Hepatocyte (in vitro differentiated cells): ENCODE measurements at regions not wholly inside any gene's neighbourhood (a gene's known extent, or its start where the extent isn't known, plus 50 kb on each side); places are given as distances from the start of the nearest gene placed in this dataset.

Experiments used
- DNase-seq: peaks from one replicate; pipeline ENCODE4 v3.0.0-alpha.2; 2016; ENCODE audit warnings: low spot score
- H2AFZ ChIP-seq: fragments of 200-600 bp; sonication (generic); 2 replicates; pipeline ENCODE4 v1.6.0; 2016; ENCODE audit warnings: antibody characterized with exemption, mild to moderate bottlenecking
- H3K27ac ChIP-seq: fragments of 200-600 bp; sonication (generic); 2 replicates; pipeline ENCODE4 v1.5.1; 2016; ENCODE audit warnings: mild to moderate bottlenecking
- H3K27me3 ChIP-seq: fragments of 200-600 bp; sonication (generic); 2 replicates; pipeline ENCODE4 v1.6.1; 2016
- H3K36me3 ChIP-seq: fragments of 200-600 bp; sonication (generic); replicated peaks from 2 replicates; pipeline ENCODE4 v1.5.1; 2016; ENCODE audit warnings: low read depth; ENCODE audit not compliant: insufficient read depth
- H3K4me1 ChIP-seq: fragments of 200-600 bp; sonication (generic); 2 replicates; pipeline ENCODE4 v1.5.1; 2016; ENCODE audit warnings: mild to moderate bottlenecking, moderate library complexity; ENCODE audit not compliant: insufficient read depth
- H3K4me2 ChIP-seq: fragments of 200-600 bp; sonication (generic); 2 replicates; pipeline ENCODE4 v1.6.0; 2016
- H3K4me3 ChIP-seq: fragments of 200-600 bp; sonication (generic); 2 replicates; pipeline ENCODE4 v1.5.1; 2016; ENCODE audit warnings: mild to moderate bottlenecking
- H3K79me2 ChIP-seq: fragments of 200-600 bp; sonication (generic); 2 replicates; pipeline ENCODE4 v1.6.0; 2017; ENCODE audit warnings: mild to moderate bottlenecking
- H3K9me2 ChIP-seq: fragments of 200-600 bp; sonication (generic); replicated peaks from 2 replicates; pipeline ENCODE4 v1.6.0; 2017; ENCODE audit warnings: mild to moderate bottlenecking; ENCODE audit not compliant: insufficient read depth
- H3K9me3 ChIP-seq: fragments of 200-600 bp; sonication (generic); 2 replicates; pipeline ENCODE4 v1.5.1; 2016; ENCODE audit warnings: low read depth, mild to moderate bottlenecking
- H4K20me1 ChIP-seq: fragments of 200-600 bp; sonication (generic); 2 replicates; pipeline ENCODE4 v1.6.0; 2016; ENCODE audit warnings: mild to moderate bottlenecking; ENCODE audit not compliant: insufficient read depth, poor library complexity, severe bottlenecking
- EZH2 ChIP-seq: fragments of 200-600 bp; sonication (generic); IDR thresholded peaks from 2 replicates; pipeline ENCODE4 v1.6.1; 2016; ENCODE audit warnings: antibody characterized with exemption, mild to moderate bottlenecking, borderline replicate concordance
- EZH2phosphoT487 ChIP-seq: fragments of 200-600 bp; sonication (generic); IDR thresholded peaks from one replicate; pipeline ENCODE4 v1.6.1; 2018; ENCODE audit warnings: antibody characterized with exemption, mild to moderate bottlenecking, low read depth, moderate library complexity; ENCODE audit not compliant: unreplicated experiment, severe bottlenecking
- WGBS: methylation state at CpG from one replicate; pipeline ENCODE4 v1.1.6; 2016; ENCODE audit warnings: low lambda C conversion rate; ENCODE audit errors: missing lambda C conversion rate; 5-methylcytosine and 5-hydroxymethylcytosine counted together
- TF ChIP-seq, protein P1 (sequence below): fragments of 200-600 bp; sonication (generic); IDR thresholded peaks from 2 replicates; pipeline ENCODE4 v1.5.1; 2016; ENCODE audit warnings: antibody characterized with exemption, mild to moderate bottlenecking; ENCODE audit not compliant: poor library complexity

DNA sequence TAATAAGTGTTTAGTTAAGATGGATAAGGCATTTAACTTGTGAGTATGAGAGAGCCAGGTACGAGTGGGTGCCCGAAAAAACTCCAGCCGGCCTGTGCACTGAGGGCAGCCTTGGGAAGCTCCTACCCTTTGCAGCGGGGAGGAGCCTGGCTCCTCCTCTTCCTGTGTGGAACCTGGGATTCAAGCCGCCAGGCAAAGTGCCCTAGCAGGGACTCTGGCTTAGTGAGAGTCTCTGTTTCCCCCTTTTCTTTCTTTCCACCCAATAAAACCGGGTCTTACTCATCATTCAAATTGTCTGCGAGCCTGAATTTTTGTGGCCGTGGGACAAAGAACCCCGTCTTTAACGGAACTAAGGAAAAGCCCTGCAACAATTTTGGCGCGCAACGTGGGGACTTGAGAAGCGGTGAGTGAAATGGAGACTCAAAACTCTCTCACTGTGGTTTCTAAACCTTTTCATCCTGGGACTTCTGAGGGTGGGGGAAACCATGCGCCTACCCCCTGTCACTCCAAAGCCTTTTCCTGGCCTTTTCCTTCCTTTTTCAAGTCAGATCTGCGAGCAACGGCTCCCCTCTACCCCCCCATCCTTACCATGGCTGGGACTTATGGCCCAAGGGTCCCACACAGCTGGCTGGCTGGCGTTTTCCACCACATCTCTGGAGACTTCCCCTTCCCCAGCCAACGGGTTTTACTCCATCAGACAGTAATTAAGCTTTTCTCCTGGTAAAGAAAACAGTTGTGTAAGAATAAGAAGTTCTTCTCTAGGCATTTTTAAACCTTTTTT is 535.7 kb upstream of the ACO1 start:
- no peaks in the 10 kb centered on the region for H3K79me2 ChIP-seq
- no peak overlapping the region for H3K27ac ChIP-seq
- no peak overlapping the region for H3K4me2 ChIP-seq
- no peaks in the 10 kb centered on the region for H3K36me3 ChIP-seq
- H2AFZ ChIP-seq = no peak overlapping the region
- no peaks in the 10 kb centered on the region for H3K9me2 ChIP-seq
- H4K20me1 ChIP-seq = no peaks in the 10 kb centered on the region
- no peaks in the 10 kb centered on the region for H3K9me3 ChIP-seq
- TF ChIP-seq, protein P1, sequence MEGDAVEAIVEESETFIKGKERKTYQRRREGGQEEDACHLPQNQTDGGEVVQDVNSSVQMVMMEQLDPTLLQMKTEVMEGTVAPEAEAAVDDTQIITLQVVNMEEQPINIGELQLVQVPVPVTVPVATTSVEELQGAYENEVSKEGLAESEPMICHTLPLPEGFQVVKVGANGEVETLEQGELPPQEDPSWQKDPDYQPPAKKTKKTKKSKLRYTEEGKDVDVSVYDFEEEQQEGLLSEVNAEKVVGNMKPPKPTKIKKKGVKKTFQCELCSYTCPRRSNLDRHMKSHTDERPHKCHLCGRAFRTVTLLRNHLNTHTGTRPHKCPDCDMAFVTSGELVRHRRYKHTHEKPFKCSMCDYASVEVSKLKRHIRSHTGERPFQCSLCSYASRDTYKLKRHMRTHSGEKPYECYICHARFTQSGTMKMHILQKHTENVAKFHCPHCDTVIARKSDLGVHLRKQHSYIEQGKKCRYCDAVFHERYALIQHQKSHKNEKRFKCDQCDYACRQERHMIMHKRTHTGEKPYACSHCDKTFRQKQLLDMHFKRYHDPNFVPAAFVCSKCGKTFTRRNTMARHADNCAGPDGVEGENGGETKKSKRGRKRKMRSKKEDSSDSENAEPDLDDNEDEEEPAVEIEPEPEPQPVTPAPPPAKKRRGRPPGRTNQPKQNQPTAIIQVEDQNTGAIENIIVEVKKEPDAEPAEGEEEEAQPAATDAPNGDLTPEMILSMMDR = no peak
- TF ChIP-seq EZH2phosphoT487 = no peak
- no peak for TF ChIP-seq EZH2
- H3K27me3 ChIP-seq = no peaks in the 10 kb centered on the region
- 90% methylated on average over 19 of the region's 19 CpGs for WGBS
- no peaks in the 10 kb centered on the region for H3K4me1 ChIP-seq
- H3K4me3 ChIP-seq = no peak overlapping the region
- no peak for DNase-seq

DNA sequence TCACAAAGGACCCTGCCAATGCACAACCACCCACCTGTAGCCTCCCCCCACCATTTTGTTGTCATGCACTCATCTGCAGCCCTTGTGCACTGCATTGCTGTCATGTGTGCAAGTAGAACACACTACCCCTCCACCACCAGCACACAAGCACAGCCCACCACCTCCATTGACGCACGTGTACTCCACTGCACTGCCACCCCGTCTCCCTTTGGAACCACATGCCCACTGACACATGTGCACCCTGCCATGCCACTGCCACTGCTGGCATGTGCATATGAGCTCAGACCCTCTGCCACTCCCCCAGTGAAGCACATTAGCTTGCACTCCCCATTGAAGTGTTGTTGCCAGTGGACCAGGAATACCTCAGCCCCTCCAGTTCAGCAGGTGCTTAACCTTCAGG is 530.3 kb upstream of the ACO1 start:
- H3K9me2 ChIP-seq = no peaks in the 10 kb centered on the region
- no peaks in the 10 kb centered on the region for H3K27me3 ChIP-seq
- DNase-seq = no peak
- H3K27ac ChIP-seq = no peak overlapping the region
- H3K79me2 ChIP-seq = no peaks in the 10 kb centered on the region
- TF ChIP-seq, protein P1 = no peak
- TF ChIP-seq EZH2 (no peak), EZH2phosphoT487 (no peak)
- H3K4me3 ChIP-seq = no peak overlapping the region
- no peaks in the 10 kb centered on the region for H3K4me1 ChIP-seq
- no peak overlapping the region for H3K4me2 ChIP-seq
- WGBS = 94% methylated on average over 3 of the region's 3 CpGs
- H2AFZ ChIP-seq = no peak overlapping the region
- no peaks in the 10 kb centered on the region for H3K36me3 ChIP-seq
- H3K9me3 ChIP-seq = no peaks in the 10 kb centered on the region
- H4K20me1 ChIP-seq = no peaks in the 10 kb centered on the region

DNA sequence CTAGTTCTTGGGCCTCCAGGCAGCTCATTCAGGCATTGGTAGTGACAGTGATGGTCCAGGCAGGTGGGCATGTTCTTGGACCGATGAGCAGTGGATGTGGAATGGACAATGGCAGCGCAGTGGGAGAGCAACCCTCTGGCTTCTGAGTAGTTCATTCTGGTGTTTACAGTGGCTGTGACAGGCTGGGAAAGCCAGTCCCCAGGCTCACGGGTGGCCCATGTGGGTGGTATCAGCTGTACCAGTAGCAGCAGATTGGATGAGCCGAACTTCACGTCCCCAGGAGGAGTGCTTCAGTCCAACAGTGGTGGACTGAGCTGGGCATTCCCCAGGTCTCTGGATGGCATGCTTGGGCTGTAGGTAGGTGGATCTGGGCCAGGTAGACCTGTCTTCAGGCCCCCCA is 515.6 kb upstream of the ACO1 start:
- H2AFZ ChIP-seq = no peak overlapping the region
- H3K9me3 ChIP-seq = no peaks in the 10 kb centered on the region
- H3K79me2 ChIP-seq = no peaks in the 10 kb centered on the region
- no peak overlapping the region for H3K27ac ChIP-seq
- H3K27me3 ChIP-seq = no peaks in the 10 kb centered on the region
- no peaks in the 10 kb centered on the region for H3K9me2 ChIP-seq
- TF ChIP-seq EZH2 (no peak), EZH2phosphoT487 (no peak)
- TF ChIP-seq, protein P1 = no peak
- H3K4me2 ChIP-seq = no peak overlapping the region
- DNase-seq = no peak
- no peaks in the 10 kb centered on the region for H3K4me1 ChIP-seq
- H4K20me1 ChIP-seq = no peaks in the 10 kb centered on the region
- no peaks in the 10 kb centered on the region for H3K36me3 ChIP-seq
- 92% methylated on average over 5 of the region's 5 CpGs for WGBS
- H3K4me3 ChIP-seq = no peak overlapping the region
